ENCODE measurements at regions not wholly inside any gene's neighbourhood (a gene's known extent, or its start where the extent isn't known, plus 50 kb on each side); places are given as distances from the start of the nearest gene placed in this dataset.

DNA sequence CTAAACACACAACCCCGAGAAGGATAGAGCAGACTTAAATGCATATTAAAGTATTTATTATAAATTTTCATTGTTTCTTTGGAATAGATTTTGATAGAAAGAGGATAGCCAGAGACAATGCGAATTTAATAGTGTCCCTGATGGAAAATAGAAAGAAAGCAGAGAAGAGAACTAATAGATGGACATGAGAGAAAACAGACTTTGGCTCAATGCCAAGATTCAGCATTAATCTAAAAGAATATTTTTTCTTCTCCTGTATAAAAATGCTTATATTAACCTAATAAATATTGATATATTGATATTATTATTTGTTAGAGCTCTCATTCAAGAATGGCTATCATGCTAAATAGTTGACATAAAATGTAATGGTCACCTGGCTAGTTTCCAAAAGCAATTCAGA is 173.4 kb downstream of the KIF2B start:
- Histone ChIP-seq H3K36me3 (ENCODE audit: low read depth, low read length) (no peaks in the 10 kb centered on the region), H4K20me1 (ENCODE audit: low read length) (no peaks in the 10 kb centered on the region), H3F3A (ENCODE audit: low read length, unreplicated experiment) (no peaks in the 10 kb centered on the region), H3K4me1 (ENCODE audit: insufficient read depth, low read length) (no peaks in the 10 kb centered on the region), H3K79me2 (ENCODE audit: low read length) (no peaks in the 10 kb centered on the region), H3K9me2 (replicated peaks; ENCODE audit: low read length) (no peaks in the 10 kb centered on the region), H3K9ac (ENCODE audit: low read length) (no peak overlapping the region), H3K4me2 (ENCODE audit: low read length) (no peak overlapping the region), H2AFZ (ENCODE audit: low read length) (no peak overlapping the region), H3K27ac (ENCODE audit: low read length) (no peak overlapping the region), H3K9me3 (ENCODE audit: low read length) (peaks cover 10% of the 10 kb centered on the region; the same call in 1 of the 2 replicates), H3K27me3 (ENCODE audit: low read length) (no peaks in the 10 kb centered on the region), H3K4me3 (ENCODE audit: low read length) (no peak overlapping the region)
- TF ChIP-seq, protein P1, sequence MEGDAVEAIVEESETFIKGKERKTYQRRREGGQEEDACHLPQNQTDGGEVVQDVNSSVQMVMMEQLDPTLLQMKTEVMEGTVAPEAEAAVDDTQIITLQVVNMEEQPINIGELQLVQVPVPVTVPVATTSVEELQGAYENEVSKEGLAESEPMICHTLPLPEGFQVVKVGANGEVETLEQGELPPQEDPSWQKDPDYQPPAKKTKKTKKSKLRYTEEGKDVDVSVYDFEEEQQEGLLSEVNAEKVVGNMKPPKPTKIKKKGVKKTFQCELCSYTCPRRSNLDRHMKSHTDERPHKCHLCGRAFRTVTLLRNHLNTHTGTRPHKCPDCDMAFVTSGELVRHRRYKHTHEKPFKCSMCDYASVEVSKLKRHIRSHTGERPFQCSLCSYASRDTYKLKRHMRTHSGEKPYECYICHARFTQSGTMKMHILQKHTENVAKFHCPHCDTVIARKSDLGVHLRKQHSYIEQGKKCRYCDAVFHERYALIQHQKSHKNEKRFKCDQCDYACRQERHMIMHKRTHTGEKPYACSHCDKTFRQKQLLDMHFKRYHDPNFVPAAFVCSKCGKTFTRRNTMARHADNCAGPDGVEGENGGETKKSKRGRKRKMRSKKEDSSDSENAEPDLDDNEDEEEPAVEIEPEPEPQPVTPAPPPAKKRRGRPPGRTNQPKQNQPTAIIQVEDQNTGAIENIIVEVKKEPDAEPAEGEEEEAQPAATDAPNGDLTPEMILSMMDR (conservative IDR thresholded peaks at IDR 0.05; ENCODE audit: low read depth, low read length), result no peak
- TF ChIP-seq EZH2 (IDR thresholded peaks at IDR 0.05; ENCODE audit: low read length, unreplicated experiment), result no peak
- TF ChIP-seq EZH2phosphoT487 (IDR thresholded peaks at IDR 0.05; ENCODE audit: borderline replicate concordance, low read length), result no peak
- intact Hi-C loops (cut with micrococcal nuclease), result no loop called here
- no peak for DNase-seq
- ATAC-seq, result no peak
- no TSS peak for BruUV-seq (replicated peaks)
- ChIA-PET POLR2A (ENCODE audit: unreplicated experiment) (no interaction called here), CTCF (no interaction called here)

DNA sequence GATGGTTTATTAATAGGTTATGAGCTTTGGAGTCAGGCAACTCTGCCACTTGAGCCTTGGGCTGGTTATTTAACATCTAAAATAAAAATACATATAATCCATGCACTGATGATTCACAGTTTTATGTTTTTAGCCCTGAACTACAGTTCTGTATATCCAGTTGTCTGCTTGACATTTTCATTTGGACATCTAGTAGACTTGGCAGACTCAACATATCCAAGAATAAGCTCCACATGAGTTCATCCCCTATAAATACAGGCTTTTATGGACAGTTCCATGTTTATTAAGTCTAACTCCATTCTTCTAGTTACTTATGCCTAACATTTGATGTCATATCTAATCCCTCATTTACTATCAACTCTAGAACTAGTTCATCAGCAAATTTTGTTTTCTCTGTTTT is 174.2 kb downstream of the KIF2B start:
- no peak for DNase-seq

DNA sequence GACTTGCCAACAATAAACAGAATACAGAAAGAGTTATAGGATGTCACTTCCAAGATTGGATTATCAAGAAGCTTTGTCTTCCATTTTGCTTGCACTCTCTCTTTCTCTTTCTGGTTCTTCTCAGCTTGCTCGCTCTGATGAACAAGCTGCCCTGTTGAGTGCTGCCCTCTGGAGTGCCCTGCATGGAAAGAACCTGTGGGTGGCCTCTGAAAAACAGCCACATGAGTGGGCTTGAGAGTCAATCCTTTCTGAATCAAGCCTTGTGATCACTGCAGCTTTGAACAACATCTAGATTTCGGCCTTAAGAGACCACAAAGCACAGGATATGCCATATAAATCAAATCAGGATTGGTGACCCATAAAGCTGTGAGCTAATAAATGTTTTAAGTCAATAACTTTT is 185.1 kb downstream of the KIF2B start:
- no peaks in the 10 kb centered on the region for H3K79me2 ChIP-seq (ENCODE audit: low read length)
- no peak overlapping the region for H3K4me3 ChIP-seq (ENCODE audit: low read length)
- H3K9ac ChIP-seq (ENCODE audit: low read length), result no peak overlapping the region
- no TSS peak for BruUV-seq (replicated peaks)
- H3K36me3 ChIP-seq (ENCODE audit: low read depth, low read length), result no peaks in the 10 kb centered on the region
- CTCF ChIA-PET, result no interaction called here
- no peaks in the 10 kb centered on the region for H3F3A ChIP-seq (ENCODE audit: low read length, unreplicated experiment)
- no peaks in the 10 kb centered on the region for H3K9me2 ChIP-seq (replicated peaks; ENCODE audit: low read length)
- peaks cover 33% of the 10 kb centered on the region for H3K9me3 ChIP-seq (ENCODE audit: low read length)
- no peaks in the 10 kb centered on the region for H3K27me3 ChIP-seq (ENCODE audit: low read length)
- H3K27ac ChIP-seq (ENCODE audit: low read length), result no peak overlapping the region
- H2AFZ ChIP-seq (ENCODE audit: low read length), result no peak overlapping the region
- no peak for TF ChIP-seq EZH2phosphoT487 (IDR thresholded peaks at IDR 0.05; ENCODE audit: borderline replicate concordance, low read length)
- no peak for TF ChIP-seq EZH2 (IDR thresholded peaks at IDR 0.05; ENCODE audit: low read length, unreplicated experiment)
- TF ChIP-seq, protein P1 (conservative IDR thresholded peaks at IDR 0.05; ENCODE audit: low read depth, low read length), result no peak
- no peak overlapping the region for H3K4me2 ChIP-seq (ENCODE audit: low read length)
- intact Hi-C loops (cut with micrococcal nuclease), result no loop called here
- no peaks in the 10 kb centered on the region for H4K20me1 ChIP-seq (ENCODE audit: low read length)
- DNase-seq, result no peak
- ATAC-seq, result no peak
- H3K4me1 ChIP-seq (ENCODE audit: insufficient read depth, low read length), result no peaks in the 10 kb centered on the region
- POLR2A ChIA-PET (ENCODE audit: unreplicated experiment), result interaction anchor here (0.6 kb wide), 1 partner anchor 1010 kb away, joined by 3 read pairs; no protein-coding TSS in a partner anchor

More for the DNA sequence above, 174.2 kb downstream of the KIF2B start:
- Histone ChIP-seq H4K20me1 (ENCODE audit: low read length) (no peaks in the 10 kb centered on the region), H3K36me3 (ENCODE audit: low read depth, low read length) (no peaks in the 10 kb centered on the region), H3K79me2 (ENCODE audit: low read length) (no peaks in the 10 kb centered on the region), H3F3A (ENCODE audit: low read length, unreplicated experiment) (no peaks in the 10 kb centered on the region), H3K4me3 (ENCODE audit: low read length) (no peak overlapping the region), H3K9me2 (replicated peaks; ENCODE audit: low read length) (no peaks in the 10 kb centered on the region), H3K27ac (ENCODE audit: low read length) (no peak overlapping the region), H3K4me2 (ENCODE audit: low read length) (no peak overlapping the region), H3K9ac (ENCODE audit: low read length) (no peak overlapping the region), H3K4me1 (ENCODE audit: insufficient read depth, low read length) (no peaks in the 10 kb centered on the region), H2AFZ (ENCODE audit: low read length) (no peak overlapping the region), H3K27me3 (ENCODE audit: low read length) (no peaks in the 10 kb centered on the region), H3K9me3 (ENCODE audit: low read length) (peaks cover 7% of the 10 kb centered on the region; the same call in 1 of the 2 replicates)
- ATAC-seq, result no peak
- POLR2A ChIA-PET (ENCODE audit: unreplicated experiment), result no interaction called here
- CTCF ChIA-PET, result no interaction called here
- BruUV-seq (replicated peaks), result no TSS peak
- TF ChIP-seq EZH2 (IDR thresholded peaks at IDR 0.05; ENCODE audit: low read length, unreplicated experiment) (no peak), EZH2phosphoT487 (IDR thresholded peaks at IDR 0.05; ENCODE audit: borderline replicate concordance, low read length) (no peak)
- TF ChIP-seq, protein P1 (conservative IDR thresholded peaks at IDR 0.05; ENCODE audit: low read depth, low read length), result no peak
- intact Hi-C loops (cut with micrococcal nuclease), result no loop called here
